NCI-H1694 (cell line): ENCODE measurements at regions not wholly inside any gene's neighbourhood (a gene's known extent, or its start where the extent isn't known, plus 50 kb on each side); places are given as distances from the start of the nearest gene placed in this dataset.
A peak's percentile ranks its signal among the peaks of the same experiment; 100 is the strongest.
"Not testable (repeated sequence)": the region's sequence is repeated elsewhere in the genome, so short reads cannot be mapped to it uniquely, and the experiment has no call there.

Source experiments
- DNase-seq: peaks from one replicate; lab custom pipeline; 2025; lab: John Stamatoyannopoulos, UW

- DNase-seq, result no peak
These were observed 72.5 kb downstream of the RGS12 start for GRCh38 chr4:3365326-3365725.

GRCh38 chr4:3365871-3366842 is 73.3 kb downstream of the RGS12 start:
- DNase-seq, result no peak

- DNase-seq, result no peak
These were observed 74.3 kb downstream of the RGS12 start for GRCh38 chr4:3366893-3367775.

- DNase-seq, result no peak
These were observed 73.9 kb upstream of the HGFAC start for GRCh38 chr4:3367866-3368265.

- no peak for DNase-seq
These were observed 73.4 kb upstream of the HGFAC start for GRCh38 chr4:3368334-3368733.

- no peak for DNase-seq
These were observed 72.7 kb upstream of the HGFAC start for GRCh38 chr4:3368841-3369760.

GRCh38 chr4:3369781-3370674 is 71.7 kb upstream of the HGFAC start:
- peak; percentile 49 for DNase-seq

- no peak for DNase-seq
These were observed 70.5 kb upstream of the HGFAC start for GRCh38 chr4:3371033-3372001.

- DNase-seq, result no peak
These were observed 69.4 kb upstream of the HGFAC start for GRCh38 chr4:3372264-3372932.

- no peak for DNase-seq
These were observed 68.8 kb upstream of the HGFAC start for GRCh38 chr4:3372933-3373465.

GRCh38 chr4:3373468-3373867 is 68.3 kb upstream of the HGFAC start:
- DNase-seq, result no peak

- no peak for DNase-seq
These were observed 67.6 kb upstream of the HGFAC start for GRCh38 chr4:3374011-3374645.

- no peak for DNase-seq
These were observed 67.1 kb upstream of the HGFAC start for GRCh38 chr4:3374667-3375066.

GRCh38 chr4:3375688-3376087 is 66.1 kb upstream of the HGFAC start:
- no peak for DNase-seq

- no peak for DNase-seq
These were observed 65.5 kb upstream of the HGFAC start for GRCh38 chr4:3376266-3376665.

- DNase-seq, result no peak
These were observed 64.2 kb upstream of the HGFAC start for GRCh38 chr4:3377557-3377956.

- not testable (repeated sequence) for DNase-seq
These were observed 61.4 kb upstream of the HGFAC start for GRCh38 chr4:3380336-3380735.

GRCh38 chr4:3381208-3381607 is 60.6 kb upstream of the HGFAC start:
- not testable (repeated sequence) for DNase-seq
